Thyroid gland (tissue), 4 donors: ENCODE measurements at regions not wholly inside any gene's neighbourhood (a gene's known extent, or its start where the extent isn't known, plus 50 kb on each side); places are given as distances from the start of the nearest gene placed in this dataset.

ENCODE experiments used
- DNase-seq, 2 donors: peaks; one replicate each; pipeline ENCODE4 v3.0.0-alpha.2; 2019
- H3K27ac ChIP-seq, 3 donors: fragments of 200-600 bp; sonication (generic); 1 replicate in 2 of 3; 2 replicates in 1 of 3; pipeline ENCODE4 v1.5.1; 2016 to 2019; ENCODE audit warnings: mild to moderate bottlenecking in 1 of 3, moderate library complexity in 1 of 3
- H3K27me3 ChIP-seq: fragments of 200-600 bp; sonication (generic); one replicate; pipeline ENCODE4 v1.5.1; 2019
- H3K36me3 ChIP-seq, 2 donors: fragments of 200-600 bp; sonication (generic); one replicate each; pipeline ENCODE4 v1.5.1; 2016 to 2019
- H3K4me1 ChIP-seq, 2 donors: fragments of 200-600 bp; sonication (generic); one replicate each; pipeline ENCODE4 v1.5.1; 2017 to 2019
- H3K4me3 ChIP-seq, 3 donors: fragments of 200-600 bp; sonication (generic); replicated peaks in 1 of 3; 1 replicate in 2 of 3; 2 replicates in 1 of 3; pipeline ENCODE4 v1.5.1; 2016; ENCODE audit warnings: mild to moderate bottlenecking in 1 of 3
- H3K9me3 ChIP-seq: fragments of 200-600 bp; sonication (generic); one replicate; pipeline ENCODE4 v1.5.1; 2017
- CTCF ChIP-seq, 6 experiments: fragments of 200-600 bp in 3 of 6; fragments of 450-650 bp in 3 of 6; sonication (generic) in 3 of 6; IDR thresholded peaks; one replicate each; pipeline ENCODE4 v1.5.1; 2016 to 2019; ENCODE audit warnings: antibody characterized with exemption in 6 of 6, mild to moderate bottlenecking in 2 of 6, inconsistent platforms in 1 of 6, moderate library complexity in 1 of 6
- POLR2A ChIP-seq, 2 donors: fragments of 450-650 bp; IDR thresholded peaks; one replicate each; pipeline ENCODE4 v1.6.1; 2017; ENCODE audit warnings: antibody characterized with exemption in 2 of 2, mild to moderate bottlenecking in 2 of 2, moderate library complexity in 1 of 2
- WGBS, 2 donors: methylation state at CpG; one replicate each; pipeline ENCODE4 v1.1.5; 2017; 5-methylcytosine and 5-hydroxymethylcytosine counted together
- intact Hi-C: fragments of 100-400 bp; cut with DNase I; formaldehyde crosslinking; loops from one replicate; pipeline ENCODE4 v1.15.1; 2023

- H3K4me3 ChIP-seq: no peak overlapping the region
- peaks cover 5 to 11% of the 10 kb centered on the region in 2 donors for H3K4me1 ChIP-seq
- intact Hi-C loops: no loop called here
- TF ChIP-seq POLR2A (IDR thresholded peaks at IDR 0.05) (no peak), CTCF (IDR thresholded peaks at IDR 0.05) (no peak)
- no peaks in the 10 kb centered on the region for H3K27me3 ChIP-seq
- H3K9me3 ChIP-seq: no peaks in the 10 kb centered on the region
- WGBS, 2 donors: 40 to 52% methylated on average over 8 of the region's 8 CpGs
- DNase-seq: no peak
- no peak overlapping the region for H3K27ac ChIP-seq
- H3K36me3 ChIP-seq: no peaks in the 10 kb centered on the region
These were observed 95.5 kb downstream of the EOMES start for GRCh38 chr3:27626596-27627118.

- H3K4me3 ChIP-seq: no peak overlapping the region
- no peak for DNase-seq
- peaks cover 5 to 11% of the 10 kb centered on the region in 2 donors for H3K4me1 ChIP-seq
- no peaks in the 10 kb centered on the region for H3K9me3 ChIP-seq
- intact Hi-C loops: no loop called here
- H3K36me3 ChIP-seq: no peaks in the 10 kb centered on the region
- no peaks in the 10 kb centered on the region for H3K27me3 ChIP-seq
- WGBS, 2 donors: 85 to 87% methylated on average over 3 of the region's 3 CpGs
- TF ChIP-seq POLR2A (IDR thresholded peaks at IDR 0.05) (no peak), CTCF (IDR thresholded peaks at IDR 0.05) (no peak)
- no peak overlapping the region for H3K27ac ChIP-seq
These were observed 96.3 kb downstream of the EOMES start for GRCh38 chr3:27625864-27626263.

- intact Hi-C loops: no loop called here
- DNase-seq: no peak
- H3K4me3 ChIP-seq: no peak overlapping the region
- peaks cover 5 to 11% of the 10 kb centered on the region in 2 donors for H3K4me1 ChIP-seq
- TF ChIP-seq CTCF (IDR thresholded peaks at IDR 0.05) (no peak), POLR2A (IDR thresholded peaks at IDR 0.05) (no peak)
- H3K9me3 ChIP-seq: no peaks in the 10 kb centered on the region
- H3K27me3 ChIP-seq: no peaks in the 10 kb centered on the region
- no peaks in the 10 kb centered on the region for H3K36me3 ChIP-seq
- peak overlapping the region in 1 of 3 donors; percentile 5 for H3K27ac ChIP-seq
- WGBS, 2 donors: 24 to 25% methylated on average over 4 of the region's 4 CpGs
These were observed 98.9 kb downstream of the EOMES start for GRCh38 chr3:27623085-27623753.

GRCh38 chr3:27617552-27617951, 104.6 kb downstream of the EOMES start:
- DNase-seq: no peak
- no peak overlapping the region for H3K27ac ChIP-seq
- intact Hi-C loops: no loop called here
- 89 to 95% methylated on average over 5 of the region's 5 CpGs for WGBS, 2 donors
- no peaks in the 10 kb centered on the region for H3K4me1 ChIP-seq
- no peaks in the 10 kb centered on the region for H3K27me3 ChIP-seq
- no peak overlapping the region for H3K4me3 ChIP-seq
- no peaks in the 10 kb centered on the region for H3K9me3 ChIP-seq
- TF ChIP-seq CTCF (IDR thresholded peaks at IDR 0.05) (no peak), POLR2A (IDR thresholded peaks at IDR 0.05) (no peak)
- no peaks in the 10 kb centered on the region for H3K36me3 ChIP-seq

- 90 to 92% methylated on average over 4 of the region's 4 CpGs for WGBS, 2 donors
- TF ChIP-seq POLR2A (IDR thresholded peaks at IDR 0.05) (no peak), CTCF (IDR thresholded peaks at IDR 0.05) (no peak)
- no peaks in the 10 kb centered on the region for H3K4me1 ChIP-seq
- no peak overlapping the region for H3K27ac ChIP-seq
- intact Hi-C loops: no loop called here
- H3K4me3 ChIP-seq: no peak overlapping the region
- H3K9me3 ChIP-seq: no peaks in the 10 kb centered on the region
- no peaks in the 10 kb centered on the region for H3K27me3 ChIP-seq
- H3K36me3 ChIP-seq: no peaks in the 10 kb centered on the region
- no peak for DNase-seq
These were observed 106.1 kb downstream of the EOMES start for GRCh38 chr3:27616031-27616430.
